Colonic mucosa (tissue), 4 donors: ENCODE measurements at regions not wholly inside any gene's neighbourhood (a gene's known extent, or its start where the extent isn't known, plus 50 kb on each side); places are given as distances from the start of the nearest gene placed in this dataset.

Experiments used
- DNase-seq: peaks from one replicate; pipeline ENCODE4 v3.0.0-alpha.2; 2020
- H3K27ac ChIP-seq: fragments of 200-600 bp; one replicate; pipeline ENCODE4 v1.8.0; 2021
- H3K27me3 ChIP-seq: fragments of 200-600 bp; one replicate; pipeline ENCODE4 v1.8.0; 2021
- H3K36me3 ChIP-seq: fragments of 200-600 bp; one replicate; pipeline ENCODE4 v1.8.0; 2021
- H3K4me1 ChIP-seq: fragments of 200-600 bp; one replicate; pipeline ENCODE4 v1.8.0; 2021; ENCODE audit warnings: mild to moderate bottlenecking
- H3K4me3 ChIP-seq: fragments of 200-600 bp; one replicate; pipeline ENCODE4 v1.8.0; 2021
- H3K9ac ChIP-seq, 2 donors: one replicate each; pipeline ENCODE4 v1.7.0; 2013; ENCODE audit warnings: control low read depth in 2 of 2, low read depth in 2 of 2, low read length in 2 of 2
- H3K9me3 ChIP-seq: fragments of 200-600 bp; one replicate; pipeline ENCODE4 v1.8.0; 2021
- intact Hi-C: fragments of 100-400 bp; cut with DNase I; formaldehyde crosslinking; loops from one replicate; pipeline ENCODE4 v1.14.1; 2022
- TF ChIP-seq, protein P1 (sequence below): fragments of 200-600 bp; IDR thresholded peaks from one replicate; pipeline ENCODE4 v1.8.0; 2022; ENCODE audit warnings: antibody characterized with exemption, mild to moderate bottlenecking
- donor health status: healthy.
- donor health status: DM: no; HTN: no; CAD: no.
- donor health status: DM: no; HTN: no; CAD: no.

- Histone ChIP-seq H3K4me3 (no peak overlapping the region), H3K9me3 (no peaks in the 10 kb centered on the region), H3K9ac (no peak overlapping the region), H3K36me3 (no peaks in the 10 kb centered on the region), H3K4me1 (no peaks in the 10 kb centered on the region), H3K27ac (no peak overlapping the region), H3K27me3 (no peaks in the 10 kb centered on the region)
- intact Hi-C loops = no loop called here
- TF ChIP-seq, protein P1, sequence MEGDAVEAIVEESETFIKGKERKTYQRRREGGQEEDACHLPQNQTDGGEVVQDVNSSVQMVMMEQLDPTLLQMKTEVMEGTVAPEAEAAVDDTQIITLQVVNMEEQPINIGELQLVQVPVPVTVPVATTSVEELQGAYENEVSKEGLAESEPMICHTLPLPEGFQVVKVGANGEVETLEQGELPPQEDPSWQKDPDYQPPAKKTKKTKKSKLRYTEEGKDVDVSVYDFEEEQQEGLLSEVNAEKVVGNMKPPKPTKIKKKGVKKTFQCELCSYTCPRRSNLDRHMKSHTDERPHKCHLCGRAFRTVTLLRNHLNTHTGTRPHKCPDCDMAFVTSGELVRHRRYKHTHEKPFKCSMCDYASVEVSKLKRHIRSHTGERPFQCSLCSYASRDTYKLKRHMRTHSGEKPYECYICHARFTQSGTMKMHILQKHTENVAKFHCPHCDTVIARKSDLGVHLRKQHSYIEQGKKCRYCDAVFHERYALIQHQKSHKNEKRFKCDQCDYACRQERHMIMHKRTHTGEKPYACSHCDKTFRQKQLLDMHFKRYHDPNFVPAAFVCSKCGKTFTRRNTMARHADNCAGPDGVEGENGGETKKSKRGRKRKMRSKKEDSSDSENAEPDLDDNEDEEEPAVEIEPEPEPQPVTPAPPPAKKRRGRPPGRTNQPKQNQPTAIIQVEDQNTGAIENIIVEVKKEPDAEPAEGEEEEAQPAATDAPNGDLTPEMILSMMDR = no peak
- no peak for DNase-seq
Observed at GRCh38 chr15:95912728-95913127, 417.8 kb upstream of the NR2F2 start.

GRCh38 chr15:95916568-95916967 lies 413.9 kb upstream of the NR2F2 start:
- intact Hi-C loops = no loop called here
- TF ChIP-seq, protein P1 = no peak
- no peak for DNase-seq
- H3K36me3 ChIP-seq = no peaks in the 10 kb centered on the region
- H3K4me3 ChIP-seq = no peak overlapping the region
- H3K4me1 ChIP-seq = no peaks in the 10 kb centered on the region
- no peaks in the 10 kb centered on the region for H3K27me3 ChIP-seq
- no peaks in the 10 kb centered on the region for H3K9me3 ChIP-seq
- H3K9ac ChIP-seq = no peak overlapping the region
- no peak overlapping the region for H3K27ac ChIP-seq

- no peaks in the 10 kb centered on the region for H3K27me3 ChIP-seq
- H3K9me3 ChIP-seq = no peaks in the 10 kb centered on the region
- H3K27ac ChIP-seq = no peak overlapping the region
- H3K4me3 ChIP-seq = no peak overlapping the region
- intact Hi-C loops = no loop called here
- no peaks in the 10 kb centered on the region for H3K36me3 ChIP-seq
- no peaks in the 10 kb centered on the region for H3K4me1 ChIP-seq
- TF ChIP-seq, protein P1 = no peak
- no peak overlapping the region for H3K9ac ChIP-seq
- no peak for DNase-seq
Observed at GRCh38 chr15:95918525-95918924, 412.0 kb upstream of the NR2F2 start.

- Histone ChIP-seq H3K4me1 (no peaks in the 10 kb centered on the region), H3K4me3 (no peak overlapping the region), H3K9ac (no peak overlapping the region), H3K27me3 (no peaks in the 10 kb centered on the region), H3K36me3 (no peaks in the 10 kb centered on the region), H3K9me3 (no peaks in the 10 kb centered on the region), H3K27ac (no peak overlapping the region)
- DNase-seq = no peak
- intact Hi-C loops = no loop called here
- TF ChIP-seq, protein P1 = no peak
Observed at GRCh38 chr15:95919460-95919859, 411.0 kb upstream of the NR2F2 start.

DNA sequence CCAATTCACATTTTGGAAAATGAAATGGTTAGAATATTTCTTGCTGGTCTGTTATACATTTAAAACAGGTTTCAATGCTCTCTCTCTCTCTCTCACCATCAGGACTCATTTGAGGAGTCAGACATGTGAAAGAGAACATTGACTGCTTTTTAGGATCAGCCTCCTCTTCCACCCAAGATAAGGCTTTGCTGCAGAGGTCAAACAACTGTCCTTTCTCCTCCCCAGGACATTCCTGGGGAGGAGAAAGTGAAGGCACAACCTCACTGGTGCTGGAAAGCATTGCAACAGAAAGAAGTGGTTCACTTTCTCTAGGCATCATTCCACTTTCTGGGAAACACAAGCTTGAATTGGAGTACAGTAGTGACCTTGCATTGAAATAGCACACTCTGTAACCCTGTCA lies 409.1 kb upstream of the NR2F2 start:
- DNase-seq = no peak
- no peak overlapping the region for H3K27ac ChIP-seq

More for the DNA sequence above, 409.1 kb upstream of the NR2F2 start:
- no peaks in the 10 kb centered on the region for H3K9me3 ChIP-seq
- H3K27me3 ChIP-seq = no peaks in the 10 kb centered on the region
- no peak overlapping the region for H3K9ac ChIP-seq
- TF ChIP-seq, protein P1 = no peak
- no peaks in the 10 kb centered on the region for H3K4me1 ChIP-seq
- intact Hi-C loops = no loop called here
- no peaks in the 10 kb centered on the region for H3K36me3 ChIP-seq
- H3K4me3 ChIP-seq = no peak overlapping the region
